ENCODE measurements at regions not wholly inside any gene's neighbourhood (a gene's known extent, or its start where the extent isn't known, plus 50 kb on each side); places are given as distances from the start of the nearest gene placed in this dataset.

- TF ChIP-seq ZFP41 (CRISPR knock-in tag; IDR thresholded peaks at IDR 0.05; ENCODE audit: borderline replicate concordance), result no peak
- no peak for TF ChIP-seq ZNF790 (CRISPR knock-in tag; IDR thresholded peaks at IDR 0.05; ENCODE audit: borderline replicate concordance)
These were observed 307.9 kb upstream of the MEIS1 start for GRCh38 chr2:66127061-66127460.
